GM23338 (cell line): ENCODE measurements at regions not wholly inside any gene's neighbourhood (a gene's known extent, or its start where the extent isn't known, plus 50 kb on each side); places are given as distances from the start of the nearest gene placed in this dataset.

ENCODE experiments used
- ATAC-seq: fragments of 200-7000 bp; cut with Tn5 transposase; 3 replicates; pipeline ENCODE4 v1.9.1; 2020
- DNase-seq: peaks from one replicate; pipeline ENCODE4 v3.0.0-alpha.2; 2015; ENCODE audit warnings: low spot score
- H2AFZ ChIP-seq: fragments of 200-600 bp; sonication (generic); 2 replicates; pipeline ENCODE4 v1.8.0; 2016; ENCODE audit warnings: antibody characterized with exemption, mild to moderate bottlenecking, moderate library complexity
- H3F3A ChIP-seq: fragments of 200-600 bp; sonication (generic); replicated peaks from 2 replicates; pipeline ENCODE4 v1.8.0; 2017; ENCODE audit warnings: antibody characterized with exemption, mixed run types, low read depth
- H3K27ac ChIP-seq: fragments of 200-600 bp; sonication (generic); 2 replicates; pipeline ENCODE4 v1.6.1; 2016; ENCODE audit warnings: low read depth
- H3K27me3 ChIP-seq: fragments of 200-600 bp; sonication (generic); 2 replicates; pipeline ENCODE4 v1.8.0; 2016; ENCODE audit warnings: mild to moderate bottlenecking, mixed run types, moderate library complexity; ENCODE audit not compliant: insufficient read depth
- H3K36me3 ChIP-seq: fragments of 200-600 bp; sonication (generic); 2 replicates; pipeline ENCODE4 v1.8.0; 2016; ENCODE audit warnings: mild to moderate bottlenecking; ENCODE audit not compliant: insufficient read depth
- H3K4me1 ChIP-seq: fragments of 200-600 bp; sonication (generic); 2 replicates; pipeline ENCODE4 v1.8.0; 2016; ENCODE audit warnings: mild to moderate bottlenecking, moderate library complexity; ENCODE audit not compliant: insufficient read depth
- H3K4me2 ChIP-seq: fragments of 200-600 bp; sonication (generic); 2 replicates; pipeline ENCODE4 v1.7.1; 2017; ENCODE audit warnings: mixed run types
- H3K4me3 ChIP-seq: fragments of 200-600 bp; sonication (generic); 2 replicates; pipeline ENCODE4 v1.6.1; 2016; ENCODE audit warnings: mixed run types
- H3K79me2 ChIP-seq: fragments of 200-600 bp; sonication (generic); replicated peaks from 2 replicates; pipeline ENCODE4 v1.8.0; 2017; ENCODE audit warnings: mild to moderate bottlenecking; ENCODE audit not compliant: insufficient read depth
- H3K9me2 ChIP-seq: fragments of 200-600 bp; sonication (generic); 2 replicates; pipeline ENCODE4 v1.8.0; 2017; ENCODE audit not compliant: insufficient read depth
- H4K20me1 ChIP-seq: fragments of 200-600 bp; sonication (generic); replicated peaks from 2 replicates; pipeline ENCODE4 v1.8.0; 2017; ENCODE audit warnings: mild to moderate bottlenecking; ENCODE audit not compliant: insufficient read depth
- H3K27ac Mint-ChIP-seq: 2 replicates; pipeline ENCODE4 v1.8.0; 2020; ENCODE audit warnings: inconsistent platforms, mild to moderate bottlenecking, moderate library complexity, mixed read lengths
- H3K27me3 Mint-ChIP-seq: 3 replicates; pipeline ENCODE4 v1.8.0; 2022; ENCODE audit warnings: low read depth, mild to moderate bottlenecking, moderate library complexity, mixed read lengths, inconsistent platforms; ENCODE audit not compliant: insufficient read depth, poor library complexity
- H3K36me3 Mint-ChIP-seq: 3 replicates; pipeline ENCODE4 v1.8.0; 2021; ENCODE audit warnings: low read depth, mild to moderate bottlenecking, inconsistent platforms, moderate library complexity, mixed read lengths
- H3K4me1 Mint-ChIP-seq: 3 replicates; pipeline ENCODE4 v1.8.0; 2020; ENCODE audit warnings: mild to moderate bottlenecking, inconsistent platforms, mixed read lengths
- H3K4me3 Mint-ChIP-seq: 3 replicates; pipeline ENCODE4 v1.8.0; 2021; ENCODE audit warnings: moderate library complexity, mild to moderate bottlenecking, inconsistent platforms, mixed read lengths
- H3K9me3 Mint-ChIP-seq: 3 replicates; pipeline ENCODE4 v1.8.0; 2020; ENCODE audit warnings: moderate library complexity, mild to moderate bottlenecking, inconsistent platforms, mixed read lengths
- CREB1 ChIP-seq: fragments of 250-450 bp; sonication (Bioruptor Pico); IDR thresholded peaks from 2 replicates; pipeline ENCODE4 v1.5.0; 2020; ENCODE audit warnings: low read depth, mild to moderate bottlenecking, moderate library complexity
- EZH2 ChIP-seq: fragments of 200-600 bp; sonication (generic); IDR thresholded peaks from one replicate; pipeline ENCODE4 v1.8.0; 2017; ENCODE audit warnings: antibody characterized with exemption, mild to moderate bottlenecking, low read depth; ENCODE audit not compliant: unreplicated experiment
- JUNB ChIP-seq: IDR thresholded peaks from one replicate; pipeline ENCODE4 v1.6.1; 2016; ENCODE audit warnings: antibody characterized with exemption; ENCODE audit not compliant: unreplicated experiment
- NANOG ChIP-seq: IDR thresholded peaks from 2 replicates; pipeline ENCODE4 v1.6.1; 2016; ENCODE audit warnings: antibody characterized with exemption, borderline replicate concordance
- POLR2AphosphoS5 ChIP-seq: IDR thresholded peaks from 2 replicates; pipeline ENCODE4 v1.6.1; 2016; ENCODE audit warnings: antibody characterized with exemption, low read depth
- REST ChIP-seq: IDR thresholded peaks from one replicate; pipeline ENCODE4 v1.6.1; 2018; ENCODE audit warnings: antibody characterized with exemption; ENCODE audit not compliant: unreplicated experiment
- ZNF114 ChIP-seq: fragments of 250-450 bp; sonication (Bioruptor Pico); IDR thresholded peaks from 2 replicates; pipeline ENCODE4 v1.5.0; 2020; ENCODE audit warnings: mild to moderate bottlenecking, moderate library complexity
- ZNF331 ChIP-seq: fragments of 250-450 bp; sonication (Bioruptor Pico); IDR thresholded peaks from 2 replicates; pipeline ENCODE4 v1.5.0; 2020; ENCODE audit warnings: low read depth, mild to moderate bottlenecking, moderate library complexity
- ZNF462 ChIP-seq: fragments of 250-450 bp; sonication (Bioruptor Pico); IDR thresholded peaks from 2 replicates; pipeline ENCODE4 v1.5.0; 2020; ENCODE audit warnings: mild to moderate bottlenecking, moderate library complexity
- TF ChIP-seq, protein P1 (sequence below), 2 experiments: fragments of 200-600 bp in 1 of 2; sonication (generic) in 1 of 2; conservative IDR thresholded peaks; 2 replicates each; pipeline versions ENCODE4 v1.5.1 to v1.6.1; 2016 to 2017; ENCODE audit warnings: antibody characterized with exemption in 2 of 2, low read depth in 2 of 2, mild to moderate bottlenecking in 2 of 2, moderate library complexity in 1 of 2

GRCh38 chr16:80029381-80029630 lies 428.8 kb upstream of the MAF start:
- Histone ChIP-seq H3F3A (no peaks in the 10 kb centered on the region), H3K4me3 (no peak overlapping the region), H3K27ac (no peak overlapping the region), H3K36me3 (no peaks in the 10 kb centered on the region), H3K4me2 (no peak overlapping the region), H2AFZ (no peak overlapping the region), H4K20me1 (no peaks in the 10 kb centered on the region), H3K9me2 (peaks cover 5% of the 10 kb centered on the region; the same call in 1 of the 2 replicates), H3K4me1 (no peaks in the 10 kb centered on the region), H3K79me2 (no peaks in the 10 kb centered on the region), H3K27me3 (no peaks in the 10 kb centered on the region)
- no peak overlapping the region for H3K4me3 Mint-ChIP-seq
- peaks cover 8% of the 10 kb centered on the region; the same call in 2 of the 3 replicates for H3K4me1 Mint-ChIP-seq
- peaks cover 14% of the 10 kb centered on the region; the same call in 2 of the 3 replicates for H3K9me3 Mint-ChIP-seq
- no peak for ATAC-seq
- DNase-seq = no peak
- peaks cover 3% of the 10 kb centered on the region; the same call in 1 of the 3 replicates for H3K36me3 Mint-ChIP-seq
- TF ChIP-seq NANOG = no peak
- TF ChIP-seq POLR2AphosphoS5 = no peak
- TF ChIP-seq ZNF114 (CRISPR knock-in tag) = no peak
- TF ChIP-seq, protein P1, sequence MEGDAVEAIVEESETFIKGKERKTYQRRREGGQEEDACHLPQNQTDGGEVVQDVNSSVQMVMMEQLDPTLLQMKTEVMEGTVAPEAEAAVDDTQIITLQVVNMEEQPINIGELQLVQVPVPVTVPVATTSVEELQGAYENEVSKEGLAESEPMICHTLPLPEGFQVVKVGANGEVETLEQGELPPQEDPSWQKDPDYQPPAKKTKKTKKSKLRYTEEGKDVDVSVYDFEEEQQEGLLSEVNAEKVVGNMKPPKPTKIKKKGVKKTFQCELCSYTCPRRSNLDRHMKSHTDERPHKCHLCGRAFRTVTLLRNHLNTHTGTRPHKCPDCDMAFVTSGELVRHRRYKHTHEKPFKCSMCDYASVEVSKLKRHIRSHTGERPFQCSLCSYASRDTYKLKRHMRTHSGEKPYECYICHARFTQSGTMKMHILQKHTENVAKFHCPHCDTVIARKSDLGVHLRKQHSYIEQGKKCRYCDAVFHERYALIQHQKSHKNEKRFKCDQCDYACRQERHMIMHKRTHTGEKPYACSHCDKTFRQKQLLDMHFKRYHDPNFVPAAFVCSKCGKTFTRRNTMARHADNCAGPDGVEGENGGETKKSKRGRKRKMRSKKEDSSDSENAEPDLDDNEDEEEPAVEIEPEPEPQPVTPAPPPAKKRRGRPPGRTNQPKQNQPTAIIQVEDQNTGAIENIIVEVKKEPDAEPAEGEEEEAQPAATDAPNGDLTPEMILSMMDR (conservative IDR thresholded peaks at IDR 0.05; ENCODE audit: low read depth in 2 of 2) = no peak
- no peak for TF ChIP-seq JUNB
- no peak for TF ChIP-seq REST
- TF ChIP-seq EZH2 = no peak
- no peak for TF ChIP-seq ZNF331 (CRISPR knock-in tag)
- no peak for TF ChIP-seq CREB1
- no peak for TF ChIP-seq ZNF462 (CRISPR knock-in tag)
- H3K27ac Mint-ChIP-seq = no peak overlapping the region
- no peaks in the 10 kb centered on the region for H3K27me3 Mint-ChIP-seq
